Type B pancreatic cell (in vitro differentiated cells): ENCODE measurements at regions not wholly inside any gene's neighbourhood (a gene's known extent, or its start where the extent isn't known, plus 50 kb on each side); places are given as distances from the start of the nearest gene placed in this dataset.

ENCODE experiments used
- DNase-seq: peaks from one replicate; pipeline ENCODE4 v3.0.0; 2021; ENCODE audit warnings: mixed read lengths; ENCODE audit not compliant: unreplicated experiment; ENCODE audit errors: extremely low spot score
- H3K27ac Mint-ChIP-seq: 2 replicates; pipeline ENCODE4 v1.8.0; 2021; ENCODE audit warnings: mild to moderate bottlenecking, mixed read lengths
- H3K27me3 Mint-ChIP-seq: 2 replicates; pipeline ENCODE4 v1.8.0; 2021; ENCODE audit warnings: mixed read lengths
- H3K36me3 Mint-ChIP-seq: 2 replicates; pipeline ENCODE4 v1.8.0; 2021; ENCODE audit warnings: mixed read lengths
- H3K4me1 Mint-ChIP-seq: one replicate; pipeline ENCODE4 v1.8.0; 2021; ENCODE audit warnings: mixed read lengths; ENCODE audit not compliant: unreplicated experiment
- H3K4me3 Mint-ChIP-seq: 2 replicates; pipeline ENCODE4 v1.8.0; 2021; ENCODE audit warnings: mild to moderate bottlenecking, mixed read lengths
- H3K9me3 Mint-ChIP-seq: 2 replicates; pipeline ENCODE4 v1.8.0; 2021; ENCODE audit warnings: mixed read lengths
- TF ChIP-seq, protein P1 (sequence below): fragments of 200-600 bp; sonication (generic); conservative IDR thresholded peaks from 2 replicates; pipeline ENCODE4 v1.5.0; 2021; ENCODE audit warnings: antibody characterized with exemption, mild to moderate bottlenecking

DNA sequence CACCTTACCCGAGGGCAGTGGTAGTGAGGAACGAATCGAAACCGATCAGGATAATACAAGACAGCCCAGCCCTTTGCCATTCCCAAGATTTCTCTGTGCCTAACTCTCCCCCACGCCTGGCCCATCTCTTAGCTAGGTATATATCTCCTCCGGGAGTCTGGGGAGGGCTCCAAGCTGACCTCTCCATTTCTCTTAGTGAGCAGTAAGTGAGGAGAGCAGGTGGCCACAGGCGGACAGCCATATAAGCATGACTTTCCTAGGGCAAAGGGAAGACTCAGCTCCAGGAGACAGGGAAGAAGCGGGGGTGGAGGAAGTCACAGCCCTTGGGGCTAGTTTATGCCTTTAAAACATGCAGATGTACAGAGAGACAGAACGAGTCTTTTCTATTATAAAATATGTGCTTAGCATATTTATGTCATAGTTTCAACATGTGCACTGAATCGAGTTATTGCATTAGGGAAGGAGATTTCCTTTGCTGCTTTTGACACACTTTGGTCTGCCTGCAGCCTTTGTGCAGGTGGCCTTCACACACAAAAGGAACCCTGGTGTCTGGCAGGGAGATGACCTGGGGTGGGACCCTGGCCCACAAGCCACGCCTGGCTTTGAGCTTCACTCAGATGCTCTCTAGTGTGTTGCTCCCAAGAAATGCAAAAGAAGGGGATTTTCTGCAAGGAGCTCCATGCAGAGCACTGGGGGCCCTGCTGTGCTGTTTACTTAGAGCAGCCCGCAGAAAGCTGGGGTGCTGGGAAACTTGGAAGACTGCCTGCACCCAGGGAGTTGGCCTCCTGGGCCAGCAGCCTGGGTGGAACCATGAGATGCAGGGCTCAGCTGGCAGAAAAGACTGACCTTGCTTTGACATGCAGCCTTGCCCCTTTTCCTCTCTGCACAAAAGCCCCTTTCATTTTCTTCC is 613.3 kb downstream of the BCOR start:
- DNase-seq = no peak
- Mint-ChIP-seq H3K36me3 (no peaks in the 10 kb centered on the region), H3K4me1 (peaks cover 14% of the 10 kb centered on the region), H3K27me3 (no peaks in the 10 kb centered on the region), H3K9me3 (no peaks in the 10 kb centered on the region), H3K4me3 (no peak overlapping the region), H3K27ac (no peak overlapping the region)
- TF ChIP-seq, protein P1, sequence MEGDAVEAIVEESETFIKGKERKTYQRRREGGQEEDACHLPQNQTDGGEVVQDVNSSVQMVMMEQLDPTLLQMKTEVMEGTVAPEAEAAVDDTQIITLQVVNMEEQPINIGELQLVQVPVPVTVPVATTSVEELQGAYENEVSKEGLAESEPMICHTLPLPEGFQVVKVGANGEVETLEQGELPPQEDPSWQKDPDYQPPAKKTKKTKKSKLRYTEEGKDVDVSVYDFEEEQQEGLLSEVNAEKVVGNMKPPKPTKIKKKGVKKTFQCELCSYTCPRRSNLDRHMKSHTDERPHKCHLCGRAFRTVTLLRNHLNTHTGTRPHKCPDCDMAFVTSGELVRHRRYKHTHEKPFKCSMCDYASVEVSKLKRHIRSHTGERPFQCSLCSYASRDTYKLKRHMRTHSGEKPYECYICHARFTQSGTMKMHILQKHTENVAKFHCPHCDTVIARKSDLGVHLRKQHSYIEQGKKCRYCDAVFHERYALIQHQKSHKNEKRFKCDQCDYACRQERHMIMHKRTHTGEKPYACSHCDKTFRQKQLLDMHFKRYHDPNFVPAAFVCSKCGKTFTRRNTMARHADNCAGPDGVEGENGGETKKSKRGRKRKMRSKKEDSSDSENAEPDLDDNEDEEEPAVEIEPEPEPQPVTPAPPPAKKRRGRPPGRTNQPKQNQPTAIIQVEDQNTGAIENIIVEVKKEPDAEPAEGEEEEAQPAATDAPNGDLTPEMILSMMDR = no peak

DNA sequence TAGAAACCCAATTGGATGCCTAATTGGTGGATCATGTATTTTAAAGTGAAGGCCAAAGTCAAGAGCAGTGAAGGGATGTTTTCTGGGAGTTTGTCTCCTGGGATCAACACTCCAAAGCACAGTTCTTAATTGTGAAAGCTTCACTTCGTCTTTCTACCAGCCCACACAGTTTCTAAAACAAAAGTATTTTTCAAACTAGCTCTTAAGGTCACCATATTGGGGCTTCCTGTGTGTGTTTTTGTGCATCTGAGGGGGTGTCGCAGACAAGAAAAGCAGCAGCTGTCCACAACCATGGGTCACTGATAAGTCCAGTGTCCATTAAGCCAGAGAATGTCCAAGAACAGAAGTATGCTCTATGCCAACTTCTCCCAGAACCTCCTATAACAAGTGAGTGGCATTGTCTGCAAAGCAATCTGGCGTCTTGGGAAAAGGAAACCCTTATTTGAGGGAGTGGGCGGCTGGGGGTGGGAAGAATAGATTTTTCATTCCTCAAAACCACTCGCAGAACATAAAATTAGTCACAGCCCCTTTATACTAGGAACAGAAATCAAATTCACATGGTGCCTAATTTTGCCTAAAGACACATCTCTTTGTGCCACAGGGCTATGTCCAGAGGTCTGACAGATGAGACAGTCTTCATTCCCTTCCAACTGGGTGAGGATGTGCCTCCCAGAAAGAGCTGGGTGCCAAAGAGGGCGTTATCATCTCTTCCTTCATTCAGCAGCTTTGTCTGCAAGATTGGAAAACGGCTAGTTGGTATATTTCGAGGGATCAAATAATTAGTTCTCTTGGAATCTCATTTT is 610.4 kb downstream of the BCOR start:
- DNase-seq = no peak
- Mint-ChIP-seq H3K4me1 (peaks cover 15% of the 10 kb centered on the region), H3K9me3 (no peaks in the 10 kb centered on the region), H3K27me3 (no peaks in the 10 kb centered on the region), H3K36me3 (no peaks in the 10 kb centered on the region), H3K4me3 (no peak overlapping the region), H3K27ac (no peak overlapping the region)
- TF ChIP-seq, protein P1 = no peak

DNA sequence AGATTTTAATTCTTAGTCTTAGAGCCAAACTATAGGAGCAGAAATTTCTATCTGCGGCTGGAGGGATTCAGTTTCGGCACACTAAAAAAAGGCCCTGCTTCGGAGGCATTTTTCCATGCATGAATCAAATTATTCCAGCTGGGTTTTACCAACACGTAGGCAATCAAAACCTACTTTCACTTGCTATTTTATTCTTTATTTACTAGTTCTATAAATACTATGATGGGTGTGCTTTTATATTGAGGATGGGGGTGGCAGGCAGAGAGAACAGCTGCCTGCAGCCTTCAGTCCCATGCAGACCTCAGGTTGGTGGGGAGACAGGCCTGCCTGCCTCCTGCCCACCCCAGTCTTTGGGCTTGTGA is 609.8 kb downstream of the BCOR start:
- H3K4me1 Mint-ChIP-seq = peaks cover 21% of the 10 kb centered on the region
- H3K4me3 Mint-ChIP-seq = no peak overlapping the region
- no peaks in the 10 kb centered on the region for H3K36me3 Mint-ChIP-seq
- H3K27ac Mint-ChIP-seq = no peak overlapping the region
- TF ChIP-seq, protein P1 = no peak
- H3K27me3 Mint-ChIP-seq = no peaks in the 10 kb centered on the region
- DNase-seq = no peak
- no peaks in the 10 kb centered on the region for H3K9me3 Mint-ChIP-seq

DNA sequence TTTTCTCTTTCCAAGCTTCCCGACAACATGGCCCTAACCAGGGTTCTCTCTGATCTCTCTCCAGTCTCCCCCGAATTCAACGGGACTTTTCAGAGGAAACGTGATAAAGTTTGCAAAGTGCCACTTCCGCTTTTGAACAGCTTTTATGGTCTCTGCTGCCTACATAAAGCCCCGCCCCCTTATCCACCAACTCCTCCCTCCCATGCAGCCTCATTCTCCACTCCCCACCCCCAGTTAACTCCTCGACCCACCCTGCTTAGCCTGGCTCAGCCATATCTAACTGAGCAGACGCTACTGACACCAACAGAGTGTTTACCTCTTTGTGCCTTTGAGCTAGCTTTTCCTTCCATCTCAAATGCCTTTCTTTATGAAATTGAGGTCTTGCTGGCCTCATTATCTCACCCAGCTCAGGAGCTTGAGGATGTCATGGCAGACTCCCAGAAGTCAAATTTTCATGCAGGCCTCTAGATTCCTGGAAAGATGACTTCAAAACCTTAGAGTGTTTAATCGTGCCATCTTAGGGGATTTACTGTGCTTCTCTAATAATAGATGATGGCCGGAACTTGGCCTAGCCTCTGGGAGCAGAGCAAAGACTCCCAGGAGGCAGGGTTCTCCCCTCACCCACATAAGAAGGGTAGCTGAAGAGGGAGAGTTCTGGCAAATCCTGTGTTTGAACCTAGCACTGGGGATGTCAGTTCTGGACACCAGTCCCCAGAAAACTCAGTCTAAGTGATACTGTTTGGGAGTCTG is 606.0 kb downstream of the BCOR start:
- Mint-ChIP-seq H3K4me1 (peaks cover 13% of the 10 kb centered on the region), H3K27ac (no peak overlapping the region), H3K9me3 (no peaks in the 10 kb centered on the region), H3K36me3 (no peaks in the 10 kb centered on the region), H3K27me3 (no peaks in the 10 kb centered on the region), H3K4me3 (no peak overlapping the region)
- TF ChIP-seq, protein P1 = no peak
- DNase-seq = no peak

DNA sequence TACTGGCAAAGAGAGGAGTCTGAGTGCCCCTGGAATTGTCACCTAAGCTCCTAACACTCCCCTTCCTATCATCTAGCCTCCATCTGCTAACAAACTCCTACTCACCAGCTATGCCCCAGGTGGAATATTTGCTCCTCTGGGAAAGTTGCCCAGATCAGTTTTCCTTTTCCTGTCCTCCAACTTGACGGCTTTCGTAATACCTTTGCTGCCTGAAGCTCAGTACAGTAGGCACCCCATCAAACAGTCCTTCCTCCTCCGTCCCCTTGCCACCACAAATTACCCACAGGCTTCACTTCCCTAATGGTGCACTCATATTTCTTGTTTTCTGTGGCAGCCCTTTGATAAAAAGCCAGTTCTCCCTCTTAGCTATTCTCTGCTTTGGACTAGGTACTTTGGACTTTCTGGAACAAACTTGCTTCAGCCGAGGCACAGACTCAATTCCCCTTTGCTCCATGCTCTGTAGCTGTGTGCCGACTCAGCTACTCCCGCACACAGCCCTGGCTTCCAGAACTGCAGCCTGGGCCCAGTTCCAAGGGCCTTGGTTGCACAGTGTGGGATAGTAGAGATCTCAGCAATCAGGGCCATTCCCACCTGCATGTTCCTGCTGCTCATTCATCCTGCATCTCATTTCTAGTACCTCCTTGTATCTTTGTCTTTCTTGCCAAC is 605.1 kb downstream of the BCOR start:
- TF ChIP-seq, protein P1 = no peak
- no peak for DNase-seq
- H3K4me3 Mint-ChIP-seq = no peak overlapping the region
- H3K27me3 Mint-ChIP-seq = no peaks in the 10 kb centered on the region
- H3K36me3 Mint-ChIP-seq = no peaks in the 10 kb centered on the region
- H3K9me3 Mint-ChIP-seq = no peaks in the 10 kb centered on the region
- no peak overlapping the region for H3K27ac Mint-ChIP-seq
- peaks cover 13% of the 10 kb centered on the region for H3K4me1 Mint-ChIP-seq
